HG03139 (cell line): ENCODE measurements at regions not wholly inside any gene's neighbourhood (a gene's known extent, or its start where the extent isn't known, plus 50 kb on each side); places are given as distances from the start of the nearest gene placed in this dataset.
"Not testable (repeated sequence)": the region's sequence is repeated elsewhere in the genome, so short reads cannot be mapped to it uniquely, and the experiment has no call there.

Experiments used
- ATAC-seq: cut with Tn5 transposase; IDR thresholded peaks from one replicate; pipeline ENCODE4 v1.9.1; 2021; ENCODE audit not compliant: unreplicated experiment

GRCh38 chr11:45000918-45001317 is 50.2 kb upstream of the TP53I11 start:
- ATAC-seq = no peak

DNA sequence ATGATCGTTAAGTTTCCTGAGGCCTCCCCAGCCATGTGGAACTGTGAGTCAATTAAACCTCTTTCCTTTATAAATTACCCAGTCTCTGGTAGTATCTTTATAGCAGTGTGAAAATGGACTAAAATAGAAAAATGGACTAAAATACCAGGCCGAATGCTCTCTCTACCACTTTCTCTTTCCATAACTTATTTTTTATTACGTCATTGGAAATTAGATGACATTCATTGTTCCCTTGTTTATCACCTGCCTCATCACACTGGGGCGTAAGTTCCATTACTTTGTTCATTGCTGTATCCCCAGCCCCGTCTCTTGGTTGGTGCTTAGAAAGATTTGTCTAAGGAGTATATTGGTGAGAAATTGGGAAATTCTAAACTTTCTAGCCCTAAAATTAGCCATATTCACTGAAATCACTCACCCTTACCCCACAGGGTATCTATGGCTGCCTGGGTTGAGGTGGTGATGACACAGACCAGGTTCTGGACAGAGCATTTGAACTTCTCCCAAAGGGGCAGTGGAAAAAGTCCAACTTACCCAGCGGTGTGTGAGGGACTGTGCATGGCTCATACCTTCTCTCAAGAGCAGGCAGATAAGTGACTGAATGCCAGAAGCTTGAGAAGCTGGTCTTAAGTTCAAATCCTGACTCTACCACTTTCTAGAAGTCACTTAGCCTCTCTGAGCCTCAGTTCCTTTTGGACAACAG is 50.9 kb upstream of the TP53I11 start:
- ATAC-seq = no peak

- no peak for ATAC-seq
Measured at GRCh38 chr11:45005106-45005505, 54.4 kb upstream of the TP53I11 start.

DNA sequence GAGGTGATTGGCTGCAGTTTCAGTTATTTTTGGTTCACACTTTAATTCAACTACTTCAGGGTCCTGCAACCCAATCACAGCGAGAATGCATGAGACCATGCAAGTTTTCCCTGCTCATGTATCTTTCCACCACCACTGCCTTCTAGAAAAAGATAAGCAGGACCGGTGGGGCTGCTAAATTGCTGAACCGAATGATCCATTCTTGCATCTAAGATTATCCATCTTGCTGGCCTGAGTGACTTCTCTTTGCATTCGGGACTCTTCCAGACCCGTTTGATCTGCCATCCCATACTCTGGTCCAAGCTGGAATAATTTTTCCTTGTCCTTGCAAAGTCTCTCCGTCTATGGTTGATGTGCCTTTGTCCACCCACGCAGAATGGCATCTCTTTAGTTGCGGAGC is 56.3 kb upstream of the TP53I11 start:
- no peak for ATAC-seq

DNA sequence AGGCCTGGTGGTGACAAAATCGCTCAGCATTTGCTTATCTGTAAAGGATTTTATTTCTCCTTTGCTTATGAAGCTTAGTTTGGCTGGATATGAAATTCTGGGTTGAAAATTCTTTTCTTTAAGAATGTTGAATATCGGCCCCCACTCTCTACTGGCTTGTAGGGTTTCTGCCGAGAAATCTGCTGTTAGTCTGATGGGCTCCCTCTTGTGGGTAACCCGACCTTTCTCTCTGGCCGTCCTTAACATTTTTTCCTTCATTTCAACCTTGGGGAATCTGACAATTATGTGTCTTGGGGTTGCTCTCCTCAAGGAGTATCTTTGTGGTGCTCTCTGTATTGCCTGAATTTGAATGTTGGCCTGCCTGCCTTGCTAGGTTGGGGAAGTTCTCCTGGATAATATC is 65.3 kb upstream of the TP53I11 start:
- ATAC-seq = not testable (repeated sequence)

DNA sequence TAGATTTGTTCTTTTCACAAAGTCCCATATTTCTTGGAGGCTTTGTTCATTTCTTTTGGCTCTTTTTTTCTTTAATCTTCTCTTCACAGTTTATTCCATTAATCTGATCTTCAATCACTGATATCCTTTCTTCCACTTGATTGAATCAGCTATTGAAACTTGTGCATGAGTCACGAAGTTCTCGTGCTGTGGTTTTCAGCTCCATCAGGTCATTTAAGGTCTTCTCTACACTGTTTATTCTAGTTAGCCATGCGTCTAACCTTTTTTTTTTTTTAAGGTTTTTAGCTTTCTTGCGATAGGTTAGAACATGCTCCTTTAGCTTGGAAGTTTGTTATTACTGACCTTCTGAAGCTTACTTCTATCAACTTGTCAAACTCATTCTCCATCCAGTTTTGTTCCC is 65.8 kb upstream of the TP53I11 start:
- ATAC-seq = not testable (repeated sequence)

- ATAC-seq = no peak
Measured at GRCh38 chr11:45017329-45017728, 66.6 kb upstream of the TP53I11 start.

DNA sequence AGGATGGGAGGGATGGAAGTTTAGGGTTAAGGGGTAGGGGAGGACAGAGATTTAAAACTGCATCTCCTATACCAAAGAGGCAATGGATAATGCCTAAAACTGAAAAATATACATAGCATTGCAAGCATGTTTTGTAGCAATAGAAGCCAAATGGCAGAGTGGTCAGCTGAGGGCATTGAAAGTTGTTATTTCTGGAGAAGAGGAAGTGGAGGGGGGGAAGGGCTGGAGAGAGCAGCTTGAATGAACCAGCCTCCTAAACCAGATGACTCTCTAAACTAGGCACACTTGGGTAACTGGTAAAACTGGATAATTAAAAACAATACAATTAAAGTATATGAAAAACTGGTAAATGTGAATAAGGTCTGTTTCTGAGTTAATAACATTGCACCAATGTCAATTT is 70.3 kb upstream of the TP53I11 start:
- ATAC-seq = no peak

GRCh38 chr11:45021692-45022141 is 71.0 kb upstream of the TP53I11 start:
- no peak for ATAC-seq

DNA sequence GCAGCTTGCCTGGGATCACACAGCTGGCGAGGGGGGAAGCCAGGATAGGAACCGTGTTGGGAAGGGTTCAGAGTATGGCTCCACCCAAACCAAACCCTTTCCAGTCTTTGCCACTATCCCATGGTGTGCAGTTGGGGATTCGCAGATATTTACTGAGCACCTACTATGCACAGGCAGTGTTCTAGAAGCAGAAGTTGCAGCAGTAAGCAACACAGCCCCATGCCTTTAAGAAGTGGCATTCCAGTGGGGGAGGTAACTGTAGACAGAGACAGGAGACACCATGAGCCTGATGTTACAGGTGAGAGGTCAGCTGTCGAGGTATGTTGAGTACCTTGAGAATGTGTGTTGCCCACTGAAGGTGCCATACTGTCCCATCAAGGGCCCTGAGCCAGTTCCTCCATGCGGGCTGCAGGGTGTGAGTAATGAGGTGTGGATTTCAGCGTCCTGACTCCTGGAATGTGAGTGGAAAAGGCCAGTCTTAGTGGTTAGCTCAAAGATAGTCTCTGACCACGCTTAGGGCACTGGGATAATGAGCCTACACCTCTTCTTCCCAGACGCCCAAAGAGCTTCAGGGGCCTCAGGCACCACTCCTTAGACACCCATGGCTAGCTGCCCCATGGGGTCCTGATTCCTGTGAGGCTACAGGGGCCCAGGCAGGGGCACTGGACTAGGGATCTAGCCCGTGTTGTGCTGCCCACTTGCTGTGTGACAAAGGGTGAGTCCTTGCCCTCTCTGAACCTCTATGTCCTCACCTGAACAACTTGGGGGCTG is 71.8 kb upstream of the TP53I11 start:
- ATAC-seq = no peak

GRCh38 chr11:45023065-45023365 is 72.3 kb upstream of the TP53I11 start:
- ATAC-seq = no peak

DNA sequence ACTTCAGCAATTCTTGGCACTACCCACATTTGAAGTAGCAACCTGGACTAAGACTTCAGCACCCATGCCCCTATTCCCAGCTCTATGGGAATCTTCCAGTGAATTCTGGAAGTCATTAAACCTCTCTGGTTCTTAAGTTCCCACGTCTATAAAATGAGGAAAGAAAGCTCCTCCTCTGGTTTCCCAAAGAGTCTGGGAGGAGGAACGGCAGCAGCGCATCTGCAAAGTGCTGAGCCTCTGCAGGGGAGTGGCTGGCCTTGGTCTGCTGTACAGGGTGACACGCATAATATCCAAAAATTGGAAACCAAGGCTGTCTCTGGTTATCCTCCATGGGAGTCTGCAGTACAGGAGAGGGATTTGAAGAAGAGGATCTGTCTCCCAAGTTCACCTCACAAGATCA is 73.6 kb upstream of the TP53I11 start:
- ATAC-seq = no peak

DNA sequence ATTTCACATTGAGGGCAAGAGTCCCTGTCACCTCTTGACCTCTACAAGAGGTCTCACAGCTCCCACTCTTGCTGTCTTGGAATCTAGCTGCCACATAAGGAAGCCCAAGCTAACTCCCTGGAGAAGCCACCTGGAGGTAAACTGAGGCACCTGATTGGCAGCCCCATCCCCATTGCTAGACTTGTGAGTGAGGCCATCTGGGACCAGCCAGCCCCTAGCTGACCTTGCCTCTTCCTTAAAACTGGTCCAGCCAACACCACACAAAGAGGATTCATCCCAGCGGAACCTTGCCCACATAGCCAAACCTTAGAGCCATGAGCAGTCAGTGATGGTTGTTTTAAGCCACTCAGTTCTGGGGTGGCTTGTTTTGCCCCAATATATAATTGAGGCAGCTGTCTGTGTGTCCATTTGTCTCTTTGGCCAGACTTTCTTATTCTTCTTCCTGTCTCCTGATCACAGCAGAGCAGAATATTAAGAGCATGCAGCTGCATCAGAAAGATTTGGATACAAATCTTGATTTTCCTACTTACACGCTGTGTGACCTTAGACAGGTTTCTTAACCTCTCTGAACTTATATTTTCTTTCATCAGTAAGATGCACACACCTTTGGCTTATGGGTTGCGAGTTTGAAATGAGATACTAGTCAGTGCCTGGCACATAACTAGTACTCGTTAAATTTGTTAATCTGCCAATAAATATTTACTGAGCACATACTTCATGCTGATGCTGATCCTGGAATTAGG is 74.3 kb upstream of the TP53I11 start:
- no peak for ATAC-seq

GRCh38 chr11:45025716-45026492 is 75.2 kb upstream of the TP53I11 start:
- peak; percentile 88 for ATAC-seq

- ATAC-seq = no peak
Measured at GRCh38 chr11:45026835-45027234, 76.2 kb upstream of the TP53I11 start.

DNA sequence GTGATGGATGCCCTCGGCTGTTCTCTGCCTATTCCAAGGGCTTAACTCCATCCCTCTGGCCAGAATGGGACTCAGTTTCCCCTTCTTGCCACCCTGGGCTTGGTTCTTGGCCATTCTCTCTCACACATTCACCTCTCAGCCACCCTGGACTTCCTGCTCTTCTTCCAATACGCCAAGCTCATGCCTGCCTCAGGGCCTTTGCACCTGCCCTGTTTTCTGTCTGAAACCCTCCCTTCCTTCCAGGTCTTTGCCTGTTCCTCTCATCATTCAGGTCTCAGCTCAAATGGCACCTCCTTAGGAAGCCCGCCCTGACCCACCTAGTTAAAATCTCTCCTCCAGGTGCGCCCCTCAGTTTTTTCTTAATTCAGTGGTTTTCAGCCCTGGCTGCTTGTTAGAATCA is 76.6 kb upstream of the TP53I11 start:
- ATAC-seq = no peak

- no peak for ATAC-seq
Measured at GRCh38 chr11:45028911-45029682, 78.4 kb upstream of the TP53I11 start.

DNA sequence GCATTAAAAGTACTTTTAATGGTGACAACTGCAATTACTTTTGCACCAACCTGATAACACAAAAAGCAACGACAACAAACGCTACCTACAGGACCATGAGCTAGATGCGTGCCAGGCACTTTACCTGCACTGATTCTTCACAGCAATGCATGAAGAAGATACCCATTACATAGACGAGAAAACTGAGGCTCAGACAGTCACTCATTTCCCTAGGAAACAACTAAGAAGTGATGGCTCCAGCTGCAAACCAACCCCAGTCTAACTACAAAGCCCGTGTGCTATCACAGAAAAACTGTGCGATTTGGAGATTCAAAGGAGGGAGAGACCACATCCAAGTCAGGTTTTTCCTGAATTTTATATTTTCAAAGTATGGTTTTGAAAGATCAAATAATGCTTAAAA is 80.1 kb upstream of the TP53I11 start:
- no peak for ATAC-seq

GRCh38 chr11:45031912-45032519 is 81.3 kb upstream of the TP53I11 start:
- ATAC-seq = no peak

- no peak for ATAC-seq
Measured at GRCh38 chr11:45035413-45035812, 84.7 kb upstream of the TP53I11 start.
